ENCODE measurements at regions not wholly inside any gene's neighbourhood (a gene's known extent, or its start where the extent isn't known, plus 50 kb on each side); places are given as distances from the start of the nearest gene placed in this dataset.
A peak's percentile ranks its signal among the peaks of the same experiment; 100 is the strongest.

- WGBS, 2 donors: 49 to 53% methylated on average over 1 of the region's 1 CpG
- no peak overlapping the region for H3K9ac ChIP-seq (ENCODE audit: insufficient read depth in 1 of 2, low read length in 2 of 2)
- H3K9me3 ChIP-seq (ENCODE audit: control insufficient read depth in 4 of 4, insufficient read depth in 3 of 4, low read length in 3 of 4): peaks cover 0 to 2% (median 0%) of the 10 kb centered on the region in 4 donors
- no peaks in the 10 kb centered on the region for H3K36me3 ChIP-seq (ENCODE audit: control insufficient read depth in 4 of 4, insufficient read depth in 4 of 4, low read length in 4 of 4)
- DNase-seq (peak in 1 of 3 donors; percentile 39), ATAC-seq (ENCODE audit: insufficient read depth, low FRiP score) (no peak)
- H3K27me3 ChIP-seq (ENCODE audit: control insufficient read depth in 3 of 3, insufficient read depth in 3 of 3, low read length in 2 of 3): no peaks in the 10 kb centered on the region
- no peak overlapping the region for H3K4me3 ChIP-seq
- peaks cover 0 to 7% (median 0%) of the 10 kb centered on the region in 5 donors for H3K4me1 ChIP-seq (ENCODE audit: control insufficient read depth in 5 of 5, insufficient read depth in 5 of 5, low read length in 5 of 5)
- TF ChIP-seq CTCF (IDR thresholded peaks at IDR 0.05; ENCODE audit: control extremely low read depth, extremely low read depth): no peak
- H3K27ac ChIP-seq (ENCODE audit: low read depth in 1 of 2, low read length in 1 of 2): no peak overlapping the region
These were observed 168.2 kb downstream of the DLL1 start for GRCh38 chr6:170122651-170123050.

- no peak overlapping the region for H3K9ac ChIP-seq (ENCODE audit: insufficient read depth in 1 of 2, low read length in 2 of 2)
- no peaks in the 10 kb centered on the region for H3K36me3 ChIP-seq (ENCODE audit: control insufficient read depth in 4 of 4, insufficient read depth in 4 of 4, low read length in 4 of 4)
- WGBS, 2 donors: 84 to 87% methylated on average over 21 of the region's 21 CpGs
- no peak overlapping the region for H3K27ac ChIP-seq (ENCODE audit: low read depth in 1 of 2, low read length in 1 of 2)
- peaks cover 0 to 2% (median 0%) of the 10 kb centered on the region in 4 donors for H3K9me3 ChIP-seq (ENCODE audit: control insufficient read depth in 4 of 4, insufficient read depth in 3 of 4, low read length in 3 of 4)
- peaks cover 0 to 9% (median 0%) of the 10 kb centered on the region in 3 donors for H3K27me3 ChIP-seq (ENCODE audit: control insufficient read depth in 3 of 3, insufficient read depth in 3 of 3, low read length in 2 of 3)
- H3K4me3 ChIP-seq: no peak overlapping the region
- ATAC-seq (ENCODE audit: insufficient read depth, low FRiP score) (no peak), DNase-seq (no peak)
- H3K4me1 ChIP-seq (ENCODE audit: control insufficient read depth in 5 of 5, insufficient read depth in 5 of 5, low read length in 5 of 5): peaks cover 0 to 6% (median 0%) of the 10 kb centered on the region in 5 donors
- TF ChIP-seq CTCF (IDR thresholded peaks at IDR 0.05; ENCODE audit: control extremely low read depth, extremely low read depth): no peak
These were observed 173.5 kb downstream of the DLL1 start for GRCh38 chr6:170117111-170117972.

- WGBS, 2 donors: 60 to 70% methylated on average over 7 of the region's 7 CpGs
- no peak overlapping the region for H3K4me3 ChIP-seq
- no peaks in the 10 kb centered on the region for H3K36me3 ChIP-seq (ENCODE audit: control insufficient read depth in 4 of 4, insufficient read depth in 4 of 4, low read length in 4 of 4)
- H3K27ac ChIP-seq (ENCODE audit: low read depth in 1 of 2, low read length in 1 of 2): no peak overlapping the region
- no peak for TF ChIP-seq CTCF (IDR thresholded peaks at IDR 0.05; ENCODE audit: control extremely low read depth, extremely low read depth)
- no peak overlapping the region for H3K9ac ChIP-seq (ENCODE audit: insufficient read depth in 1 of 2, low read length in 2 of 2)
- peaks cover 0 to 2% (median 0%) of the 10 kb centered on the region in 4 donors for H3K9me3 ChIP-seq (ENCODE audit: control insufficient read depth in 4 of 4, insufficient read depth in 3 of 4, low read length in 3 of 4)
- peaks cover 0 to 6% (median 0%) of the 10 kb centered on the region in 5 donors for H3K4me1 ChIP-seq (ENCODE audit: control insufficient read depth in 5 of 5, insufficient read depth in 5 of 5, low read length in 5 of 5)
- DNase-seq (peak in 1 of 3 donors; percentile 9), ATAC-seq (ENCODE audit: insufficient read depth, low FRiP score) (no peak)
- peaks cover 0 to 9% (median 0%) of the 10 kb centered on the region in 3 donors for H3K27me3 ChIP-seq (ENCODE audit: control insufficient read depth in 3 of 3, insufficient read depth in 3 of 3, low read length in 2 of 3)
These were observed 174.2 kb downstream of the DLL1 start for GRCh38 chr6:170116636-170117035.

All from lung (tissue), 11 donors.